Vagina (tissue), 2 donors: ENCODE measurements at regions not wholly inside any gene's neighbourhood (a gene's known extent, or its start where the extent isn't known, plus 50 kb on each side); places are given as distances from the start of the nearest gene placed in this dataset.
"Not testable (repeated sequence)": the region's sequence is repeated elsewhere in the genome, so short reads cannot be mapped to it uniquely, and the experiment has no call there.

Experiments used
- DNase-seq, 2 donors: peaks; one replicate each; pipeline ENCODE4 v3.0.0-alpha.2; 2017; ENCODE audit errors: extremely low spot score in 2 of 2
- H3K27ac ChIP-seq: fragments of 200-600 bp; sonication (generic); one replicate; pipeline ENCODE4 v1.5.1; 2019
- H3K27me3 ChIP-seq: fragments of 200-600 bp; sonication (generic); one replicate; pipeline ENCODE4 v1.5.1; 2019
- H3K36me3 ChIP-seq, 2 donors: fragments of 200-600 bp; sonication (generic); one replicate each; pipeline ENCODE4 v1.5.1; 2017 to 2019
- H3K4me1 ChIP-seq: fragments of 200-600 bp; sonication (generic); one replicate; pipeline ENCODE4 v1.5.1; 2019
- H3K4me3 ChIP-seq, 2 donors: fragments of 200-600 bp; sonication (generic); 1 replicate in 1 of 2; 2 replicates in 1 of 2; pipeline ENCODE4 v1.5.1; 2016 to 2019
- H3K9me3 ChIP-seq: fragments of 200-600 bp; sonication (generic); one replicate; pipeline ENCODE4 v1.5.1; 2019
- POLR2A ChIP-seq, 2 donors: fragments of 450-650 bp; IDR thresholded peaks; one replicate each; pipeline ENCODE4 v1.6.1; 2017; ENCODE audit warnings: antibody characterized with exemption in 2 of 2, mild to moderate bottlenecking in 2 of 2, moderate library complexity in 2 of 2
- POLR2AphosphoS5 ChIP-seq, 2 donors: sonication (generic); formaldehyde crosslinking; IDR thresholded peaks; one replicate each; pipeline ENCODE4 v1.9.0; 2017; ENCODE audit warnings: antibody characterized with exemption in 2 of 2, mild to moderate bottlenecking in 2 of 2, low read depth in 1 of 2; ENCODE audit not compliant: insufficient read depth in 1 of 2
- intact Hi-C: fragments of 100-400 bp; cut with DNase I; formaldehyde crosslinking; loops from one replicate; pipeline ENCODE4 v1.15.1; 2023
- TF ChIP-seq, protein P1 (sequence below), 3 experiments: fragments of 450-650 bp in 2 of 3; fragments of 200-600 bp in 1 of 3; sonication (generic) in 1 of 3; IDR thresholded peaks; one replicate each; pipeline ENCODE4 v1.5.1; 2017 to 2019; ENCODE audit warnings: antibody characterized with exemption in 3 of 3, mild to moderate bottlenecking in 2 of 3, moderate library complexity in 2 of 3

- no peaks in the 10 kb centered on the region for H3K4me1 ChIP-seq
- H3K9me3 ChIP-seq: no peaks in the 10 kb centered on the region
- no peak for DNase-seq
- H3K27me3 ChIP-seq: no peaks in the 10 kb centered on the region
- no peak overlapping the region for H3K27ac ChIP-seq
- no peaks in the 10 kb centered on the region for H3K36me3 ChIP-seq
- intact Hi-C loops: no loop called here
- TF ChIP-seq, protein P1, sequence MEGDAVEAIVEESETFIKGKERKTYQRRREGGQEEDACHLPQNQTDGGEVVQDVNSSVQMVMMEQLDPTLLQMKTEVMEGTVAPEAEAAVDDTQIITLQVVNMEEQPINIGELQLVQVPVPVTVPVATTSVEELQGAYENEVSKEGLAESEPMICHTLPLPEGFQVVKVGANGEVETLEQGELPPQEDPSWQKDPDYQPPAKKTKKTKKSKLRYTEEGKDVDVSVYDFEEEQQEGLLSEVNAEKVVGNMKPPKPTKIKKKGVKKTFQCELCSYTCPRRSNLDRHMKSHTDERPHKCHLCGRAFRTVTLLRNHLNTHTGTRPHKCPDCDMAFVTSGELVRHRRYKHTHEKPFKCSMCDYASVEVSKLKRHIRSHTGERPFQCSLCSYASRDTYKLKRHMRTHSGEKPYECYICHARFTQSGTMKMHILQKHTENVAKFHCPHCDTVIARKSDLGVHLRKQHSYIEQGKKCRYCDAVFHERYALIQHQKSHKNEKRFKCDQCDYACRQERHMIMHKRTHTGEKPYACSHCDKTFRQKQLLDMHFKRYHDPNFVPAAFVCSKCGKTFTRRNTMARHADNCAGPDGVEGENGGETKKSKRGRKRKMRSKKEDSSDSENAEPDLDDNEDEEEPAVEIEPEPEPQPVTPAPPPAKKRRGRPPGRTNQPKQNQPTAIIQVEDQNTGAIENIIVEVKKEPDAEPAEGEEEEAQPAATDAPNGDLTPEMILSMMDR (IDR thresholded peaks at IDR 0.05): no peak
- TF ChIP-seq POLR2A (IDR thresholded peaks at IDR 0.05) (no peak), POLR2AphosphoS5 (IDR thresholded peaks at IDR 0.05; ENCODE audit: insufficient read depth in 1 of 2, low read depth in 1 of 2) (no peak)
- H3K4me3 ChIP-seq: no peak overlapping the region
These were observed 2471.7 kb downstream of the ARAP2 start for GRCh38 chr4:33772582-33772981.

- Histone ChIP-seq H3K4me3 (no peak overlapping the region), H3K27me3 (no peaks in the 10 kb centered on the region), H3K27ac (no peak overlapping the region), H3K4me1 (no peaks in the 10 kb centered on the region), H3K36me3 (no peaks in the 10 kb centered on the region), H3K9me3 (no peaks in the 10 kb centered on the region)
- DNase-seq: no peak
- TF ChIP-seq POLR2AphosphoS5 (IDR thresholded peaks at IDR 0.05; ENCODE audit: insufficient read depth in 1 of 2, low read depth in 1 of 2): no peak
- TF ChIP-seq, protein P1 (IDR thresholded peaks at IDR 0.05): no peak
- no peak for TF ChIP-seq POLR2A (IDR thresholded peaks at IDR 0.05)
- intact Hi-C loops: no loop called here
These were observed 2463.1 kb downstream of the ARAP2 start for GRCh38 chr4:33780952-33781791.

- Histone ChIP-seq H3K9me3 (no peaks in the 10 kb centered on the region), H3K27ac (no peak overlapping the region), H3K4me1 (no peaks in the 10 kb centered on the region), H3K4me3 (no peak overlapping the region), H3K27me3 (no peaks in the 10 kb centered on the region), H3K36me3 (no peaks in the 10 kb centered on the region)
- TF ChIP-seq, protein P1 (IDR thresholded peaks at IDR 0.05): no peak
- no peak for TF ChIP-seq POLR2AphosphoS5 (IDR thresholded peaks at IDR 0.05; ENCODE audit: insufficient read depth in 1 of 2, low read depth in 1 of 2)
- TF ChIP-seq POLR2A (IDR thresholded peaks at IDR 0.05): no peak
- no peak for DNase-seq
- intact Hi-C loops: no loop called here
These were observed 2458.5 kb downstream of the ARAP2 start for GRCh38 chr4:33785843-33786242.

DNA sequence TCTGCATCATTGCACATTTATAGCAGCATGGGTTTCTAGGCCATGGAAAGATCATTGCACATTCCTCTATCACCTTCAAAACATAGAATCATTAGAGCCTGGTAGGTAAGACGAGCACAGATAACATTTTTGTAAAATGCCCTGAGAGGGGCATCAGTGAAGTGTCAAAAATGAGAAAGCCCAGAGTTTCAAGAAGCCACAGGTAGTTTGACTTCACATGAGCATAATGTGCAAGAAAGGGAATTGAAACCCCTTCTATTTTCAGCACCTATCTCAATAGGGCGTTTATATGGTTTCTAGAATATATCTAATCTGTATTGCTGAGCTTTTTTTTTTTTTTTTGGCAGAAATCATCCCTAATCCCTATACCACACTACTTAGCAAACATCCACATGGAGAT, 2441.7 kb downstream of the ARAP2 start:
- Histone ChIP-seq H3K27ac (no peak overlapping the region), H3K4me3 (no peak overlapping the region), H3K36me3 (no peaks in the 10 kb centered on the region), H3K27me3 (no peaks in the 10 kb centered on the region), H3K9me3 (no peaks in the 10 kb centered on the region), H3K4me1 (no peaks in the 10 kb centered on the region)
- DNase-seq: no peak
- TF ChIP-seq POLR2A (IDR thresholded peaks at IDR 0.05) (no peak), POLR2AphosphoS5 (IDR thresholded peaks at IDR 0.05; ENCODE audit: insufficient read depth in 1 of 2, low read depth in 1 of 2) (no peak)
- TF ChIP-seq, protein P1 (IDR thresholded peaks at IDR 0.05): no peak
- intact Hi-C loops: no loop called here

- Histone ChIP-seq H3K4me1 (no peaks in the 10 kb centered on the region), H3K27ac (no peak overlapping the region), H3K36me3 (no peaks in the 10 kb centered on the region), H3K9me3 (no peaks in the 10 kb centered on the region), H3K27me3 (no peaks in the 10 kb centered on the region), H3K4me3 (no peak overlapping the region)
- DNase-seq: no peak
- TF ChIP-seq, protein P1 (IDR thresholded peaks at IDR 0.05): no peak
- no peak for TF ChIP-seq POLR2AphosphoS5 (IDR thresholded peaks at IDR 0.05; ENCODE audit: insufficient read depth in 1 of 2, low read depth in 1 of 2)
- TF ChIP-seq POLR2A (IDR thresholded peaks at IDR 0.05): no peak
- intact Hi-C loops: no loop called here
These were observed 2418.6 kb downstream of the ARAP2 start for GRCh38 chr4:33825685-33826084.

- H3K4me1 ChIP-seq, H3K4me3 ChIP-seq, H3K36me3 ChIP-seq, H3K27me3 ChIP-seq, DNase-seq, intact Hi-C loops, H3K27ac ChIP-seq, H3K9me3 ChIP-seq: not testable (repeated sequence)
These were observed 2415.0 kb downstream of the ARAP2 start for GRCh38 chr4:33829356-33829755.
